T-helper 1 cell (primary cell): ENCODE measurements at regions not wholly inside any gene's neighbourhood (a gene's known extent, or its start where the extent isn't known, plus 50 kb on each side); places are given as distances from the start of the nearest gene placed in this dataset.
"Not testable (repeated sequence)": the region's sequence is repeated elsewhere in the genome, so short reads cannot be mapped to it uniquely, and the experiment has no call there.

Source experiments
- DNase-seq, 5 donors: peaks; one replicate each; pipeline ENCODE4 v3.0.0-alpha.2; 2012 to 2020

DNA sequence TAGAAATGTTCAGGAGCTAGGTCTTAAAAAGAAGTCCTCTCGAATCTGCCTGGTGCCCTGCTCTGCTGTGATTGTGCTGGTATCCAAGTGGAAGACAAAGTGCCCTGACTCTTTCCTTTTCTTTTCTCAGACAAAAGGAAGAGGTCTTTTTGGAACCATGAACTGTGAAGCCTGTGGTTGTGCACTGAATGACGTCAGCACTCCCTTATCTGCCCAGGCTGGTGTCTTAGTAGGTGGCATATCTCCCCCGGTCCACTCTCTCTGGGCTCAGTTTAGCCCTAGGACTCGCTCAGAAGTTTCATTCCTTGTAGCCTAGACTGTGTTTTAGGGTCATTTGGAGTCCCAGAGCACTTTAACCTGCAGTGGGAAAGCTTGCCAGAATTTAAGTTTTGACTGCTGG is 400.3 kb upstream of the CT83 start:
- DNase-seq, result no peak

DNA sequence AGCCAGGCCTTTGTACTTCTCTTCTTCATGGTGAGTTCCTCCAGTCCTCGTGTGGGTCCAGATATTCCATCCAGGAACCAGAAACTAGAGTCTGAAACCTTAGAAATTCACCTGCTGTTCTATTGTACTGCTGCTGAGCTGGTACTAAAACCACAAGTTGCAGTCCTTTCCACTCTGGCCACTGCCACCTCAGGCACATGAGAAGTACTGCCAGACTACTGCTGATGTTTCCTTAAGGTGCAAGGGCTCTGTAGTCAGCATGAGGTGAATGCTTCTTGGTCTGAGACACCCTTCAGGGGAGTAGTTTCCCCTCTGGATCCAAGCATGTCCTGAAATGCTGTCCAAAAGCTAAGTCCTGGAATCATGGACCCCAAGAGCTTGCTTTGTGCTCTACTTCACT is 399.6 kb upstream of the CT83 start:
- no peak for DNase-seq

DNA sequence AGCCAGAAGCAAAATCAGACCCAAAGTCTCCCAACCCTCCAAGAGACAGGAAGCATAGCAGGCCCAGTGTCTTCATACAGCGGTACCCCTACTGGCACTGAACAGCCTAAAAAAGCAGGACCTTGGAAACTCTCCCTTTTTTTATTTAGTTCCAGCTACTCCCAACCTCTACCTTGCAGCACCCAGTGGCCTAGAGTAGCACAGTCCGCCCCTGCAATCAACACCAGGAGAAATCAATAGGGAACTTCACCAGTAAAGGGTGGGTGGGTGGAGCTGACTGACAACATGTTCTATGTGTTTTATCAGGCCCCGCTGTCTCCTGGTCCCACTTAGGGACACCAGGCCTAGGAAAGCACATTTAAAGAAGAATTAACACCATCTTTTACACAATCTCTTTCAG is 378.5 kb upstream of the CT83 start:
- DNase-seq, result no peak

DNA sequence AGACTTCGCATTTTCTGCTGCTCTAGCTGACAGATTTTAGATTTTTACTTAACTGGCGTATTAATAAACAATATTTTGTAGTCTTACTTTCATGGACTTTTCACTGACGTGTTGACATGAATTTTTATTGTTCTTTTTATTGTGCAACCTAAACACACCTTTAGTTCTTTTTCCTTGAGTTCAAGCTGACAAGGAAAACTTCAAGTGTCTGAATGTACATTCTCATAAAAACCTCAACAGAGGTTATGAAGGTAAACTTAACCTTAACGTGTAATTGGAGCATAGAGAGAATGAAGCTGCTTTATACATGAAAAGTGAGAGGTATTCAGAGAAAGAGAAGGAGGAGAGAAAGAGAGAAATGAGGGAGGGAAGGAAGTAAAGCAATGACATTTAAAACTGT is 364.3 kb upstream of the CT83 start:
- DNase-seq, result no peak

DNA sequence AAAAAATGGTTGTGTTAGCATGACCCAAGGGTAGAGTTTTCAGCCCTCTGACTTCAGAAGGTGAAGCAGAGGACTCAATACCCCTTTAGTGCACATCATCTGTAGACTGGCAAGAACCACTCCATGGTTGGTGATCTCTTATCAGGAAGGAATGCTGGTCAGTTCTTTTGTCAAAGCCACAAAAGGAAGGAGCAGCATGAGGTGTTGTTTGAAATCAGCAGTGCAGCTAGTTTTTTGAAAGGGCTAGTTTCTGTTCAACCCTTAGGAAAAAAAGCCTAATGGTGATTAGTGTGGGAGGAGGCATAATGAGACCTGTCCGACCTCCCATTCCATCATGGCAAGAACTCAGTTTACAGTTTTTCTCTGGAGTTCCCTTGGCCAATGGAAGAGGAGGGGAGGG is 362.0 kb upstream of the CT83 start:
- DNase-seq, result no peak

DNA sequence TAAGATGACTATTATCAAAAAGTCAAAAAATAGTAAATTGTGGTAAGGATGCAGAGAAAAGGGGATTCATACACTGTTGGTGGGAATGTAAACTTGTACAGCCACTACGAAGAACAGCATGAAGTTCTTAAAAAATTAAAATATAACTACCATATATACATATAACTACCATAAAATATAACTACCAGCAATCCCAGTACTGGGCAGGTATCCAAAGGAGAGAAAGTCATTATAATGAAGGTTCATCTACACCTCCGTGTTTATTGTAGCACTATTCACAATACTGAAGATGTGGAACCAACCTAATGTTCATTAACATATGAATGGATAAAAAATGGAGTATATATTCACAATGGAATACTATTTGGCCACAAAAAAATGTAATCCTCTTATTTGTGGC is 360.9 kb upstream of the CT83 start:
- DNase-seq, result no peak

DNA sequence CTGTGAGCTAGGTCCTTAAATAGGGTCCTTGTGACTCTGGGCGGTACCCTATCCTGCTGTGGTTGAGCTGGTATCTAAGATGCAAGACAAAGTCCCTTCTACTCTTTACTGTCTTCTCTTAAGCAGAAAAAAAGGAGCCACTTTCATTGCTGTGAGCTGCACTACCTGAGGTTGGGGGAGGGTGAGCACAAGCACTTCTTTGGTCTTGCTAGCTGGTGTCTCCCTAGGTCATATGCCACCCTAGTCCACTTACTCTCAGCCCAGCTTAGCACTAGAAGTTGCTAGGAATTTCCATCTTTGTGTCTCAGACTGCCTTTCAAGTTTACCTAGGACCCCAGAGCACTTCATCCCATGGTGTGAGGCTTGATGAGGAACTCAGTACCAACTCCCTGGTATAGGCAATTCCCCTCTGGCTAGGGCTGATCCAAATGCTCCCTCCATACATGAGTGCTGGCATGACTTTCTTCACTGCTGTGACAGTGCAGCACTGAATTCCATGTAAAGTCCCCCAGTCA is 343.6 kb upstream of the CT83 start:
- no peak for DNase-seq

DNA sequence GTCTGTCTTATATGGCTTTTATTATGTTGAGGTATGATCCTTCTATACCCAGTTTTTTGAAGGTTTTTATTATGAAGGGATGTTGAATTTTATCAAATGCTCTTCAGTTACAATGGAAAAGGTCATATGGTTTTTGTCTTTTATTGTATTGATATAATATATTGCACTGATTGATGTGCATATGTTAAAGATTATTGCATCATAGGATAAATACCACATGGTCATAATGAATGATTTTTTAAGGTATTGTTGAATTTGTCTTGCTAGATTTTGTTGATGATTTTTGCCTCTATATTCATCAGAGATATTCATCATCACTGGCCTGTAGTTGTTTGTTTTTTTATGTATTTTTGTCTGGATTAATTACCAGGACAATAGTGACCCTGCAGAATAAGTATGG is 339.2 kb upstream of the CT83 start:
- DNase-seq, result no peak

DNA sequence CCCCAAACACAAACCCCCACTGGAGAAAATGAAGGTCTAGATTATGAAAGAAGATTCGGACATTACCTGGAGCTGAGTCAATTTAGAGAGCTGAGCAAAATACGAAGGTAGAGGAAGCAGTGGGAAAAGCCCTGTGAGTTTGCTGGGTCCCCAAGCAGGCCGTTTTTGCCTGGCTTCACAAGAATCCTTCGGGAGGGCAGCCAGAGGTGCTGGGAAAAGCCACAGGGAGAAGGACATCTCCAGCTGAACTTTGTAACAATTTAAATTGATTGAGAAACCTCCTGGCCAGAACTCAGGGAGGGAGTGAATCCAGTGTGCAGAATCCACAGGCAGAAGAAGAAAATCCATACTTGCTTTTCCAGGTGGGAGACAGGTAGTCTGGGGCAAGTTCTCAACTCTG is 319.1 kb upstream of the CT83 start:
- DNase-seq, result no peak

DNA sequence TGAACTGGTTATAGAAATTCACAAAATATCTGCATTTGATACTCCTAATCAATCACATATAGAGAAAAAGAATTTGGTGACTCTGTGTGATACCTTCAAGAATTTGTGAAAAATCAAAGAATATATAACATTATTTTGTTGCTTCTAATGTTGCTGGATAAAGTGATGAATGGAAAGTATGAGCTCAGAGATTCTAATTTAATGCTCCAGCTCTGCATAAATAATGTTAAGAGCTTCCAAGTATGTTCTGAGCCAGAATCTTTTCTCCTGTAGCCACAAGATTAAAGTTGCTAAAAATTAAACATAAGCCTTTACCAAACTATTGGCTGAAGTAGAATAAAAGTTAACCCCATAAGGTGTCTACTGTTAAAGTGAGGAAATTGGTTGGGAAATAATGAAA is 294.7 kb upstream of the CT83 start:
- DNase-seq, result no peak

DNA sequence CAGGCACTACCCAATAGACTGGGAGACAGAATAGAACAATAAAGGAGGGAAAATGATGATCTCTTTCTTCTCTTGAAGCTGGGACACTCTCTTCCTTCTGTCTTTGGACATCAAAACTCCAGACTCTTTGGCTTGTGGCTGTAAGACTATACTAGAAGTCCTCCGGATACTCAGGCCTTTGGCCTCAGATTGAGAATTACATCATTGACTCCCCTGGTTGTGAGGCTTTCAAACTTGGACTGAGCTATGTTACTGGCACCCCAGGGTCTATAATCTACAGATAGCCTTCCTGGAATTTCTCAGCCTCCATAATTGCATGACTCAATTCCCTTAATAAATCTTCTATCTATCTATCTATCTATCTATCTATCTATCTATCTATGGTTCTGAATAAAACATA is 294.2 kb upstream of the CT83 start:
- DNase-seq, result no peak

DNA sequence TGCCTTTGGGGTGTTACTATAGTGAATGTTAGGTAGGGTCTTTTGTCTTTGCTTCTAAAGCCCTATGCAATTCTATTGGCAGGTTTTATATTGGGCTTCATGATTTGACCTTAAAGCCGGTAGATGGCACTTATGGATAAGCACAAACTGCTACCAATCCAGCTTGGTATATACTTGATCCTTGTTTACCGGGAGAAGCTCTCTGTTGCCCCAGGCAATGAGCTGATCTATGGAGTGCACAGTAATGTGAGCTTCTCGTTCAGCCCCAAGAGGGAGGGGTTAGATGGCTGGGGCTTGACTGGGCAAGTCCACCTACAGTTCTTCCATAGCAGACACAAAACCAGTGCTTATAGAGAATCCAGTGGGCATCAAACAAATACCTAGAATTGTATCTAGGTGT is 287.2 kb upstream of the CT83 start:
- no peak for DNase-seq

DNA sequence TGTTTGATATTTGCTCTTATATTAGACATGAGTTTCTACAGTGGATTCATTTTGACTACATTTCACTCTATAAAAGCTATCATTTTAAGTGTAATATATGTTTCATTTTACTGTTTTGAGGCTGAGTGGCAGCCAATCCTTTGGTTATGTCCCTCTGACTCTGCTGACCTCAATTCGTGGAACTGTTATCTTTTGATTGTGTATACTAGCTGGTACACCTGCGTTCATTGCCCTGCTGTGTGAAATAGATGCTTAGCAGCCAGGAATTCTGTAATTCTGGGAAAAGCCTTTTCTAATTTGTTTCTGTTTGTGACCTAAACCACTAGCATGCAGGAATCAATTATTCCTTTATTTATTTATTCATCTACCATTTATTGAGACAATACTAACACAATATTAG is 269.4 kb upstream of the CT83 start:
- DNase-seq, result no peak

DNA sequence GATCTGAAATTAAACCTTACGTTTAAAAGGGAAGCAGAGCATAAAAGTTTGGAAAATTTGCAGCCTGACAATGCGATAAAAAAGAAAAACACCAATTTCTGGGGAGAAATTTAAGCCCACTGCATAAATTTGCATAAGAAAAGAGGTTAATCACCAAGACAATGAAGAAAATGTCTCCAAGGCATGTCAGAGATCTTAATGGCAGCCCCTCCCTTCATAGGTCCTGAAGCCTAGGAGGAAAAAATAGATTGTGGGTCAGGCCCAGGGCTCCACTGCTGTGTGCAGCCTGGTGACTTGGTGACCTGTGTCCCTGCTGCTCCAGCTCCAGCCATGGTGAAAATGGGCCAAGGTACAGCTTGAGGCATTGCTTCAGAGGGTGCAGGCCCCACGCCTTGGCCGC is 264.0 kb upstream of the CT83 start:
- no peak for DNase-seq

DNA sequence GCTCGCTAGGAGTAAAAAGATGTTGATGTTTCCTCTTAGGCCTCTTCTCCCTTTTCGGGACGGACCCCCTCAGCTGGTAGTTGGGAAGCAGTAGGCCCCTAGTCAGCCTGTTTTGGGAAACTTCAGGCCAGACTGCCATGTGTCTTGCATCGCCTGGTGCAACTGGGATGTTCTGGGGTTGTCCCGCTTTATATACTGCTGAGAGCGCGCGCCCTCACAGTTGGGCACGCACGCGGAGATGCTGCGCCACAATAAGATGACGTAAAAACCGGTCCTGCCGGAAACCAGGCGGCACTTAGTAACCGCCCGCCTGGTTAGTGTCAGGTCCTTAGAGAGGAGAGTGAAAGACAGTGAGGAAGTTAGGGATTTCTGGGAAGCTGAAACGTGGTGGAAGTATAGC is 231.3 kb upstream of the CT83 start:
- no peak for DNase-seq

DNA sequence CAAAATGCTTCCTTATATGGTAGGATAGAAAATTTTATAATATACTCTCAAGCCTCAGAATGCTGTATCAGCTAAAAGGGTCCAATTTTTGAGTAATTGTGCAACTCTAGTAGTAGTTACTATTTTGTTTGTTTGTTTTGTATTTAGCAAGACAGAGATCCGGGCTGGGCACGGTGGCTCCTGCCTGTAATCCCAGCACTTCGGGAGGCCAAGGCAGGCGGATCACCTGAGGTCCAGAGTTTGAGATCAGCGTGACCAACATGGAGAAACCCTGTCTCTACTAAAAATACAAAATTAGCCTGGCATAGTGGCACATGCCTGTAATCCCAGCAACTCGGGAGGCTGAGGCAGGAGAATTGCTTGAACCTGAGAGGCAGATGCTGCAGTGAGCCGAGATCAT is 216.8 kb upstream of the CT83 start:
- DNase-seq, result not testable (repeated sequence)

DNA sequence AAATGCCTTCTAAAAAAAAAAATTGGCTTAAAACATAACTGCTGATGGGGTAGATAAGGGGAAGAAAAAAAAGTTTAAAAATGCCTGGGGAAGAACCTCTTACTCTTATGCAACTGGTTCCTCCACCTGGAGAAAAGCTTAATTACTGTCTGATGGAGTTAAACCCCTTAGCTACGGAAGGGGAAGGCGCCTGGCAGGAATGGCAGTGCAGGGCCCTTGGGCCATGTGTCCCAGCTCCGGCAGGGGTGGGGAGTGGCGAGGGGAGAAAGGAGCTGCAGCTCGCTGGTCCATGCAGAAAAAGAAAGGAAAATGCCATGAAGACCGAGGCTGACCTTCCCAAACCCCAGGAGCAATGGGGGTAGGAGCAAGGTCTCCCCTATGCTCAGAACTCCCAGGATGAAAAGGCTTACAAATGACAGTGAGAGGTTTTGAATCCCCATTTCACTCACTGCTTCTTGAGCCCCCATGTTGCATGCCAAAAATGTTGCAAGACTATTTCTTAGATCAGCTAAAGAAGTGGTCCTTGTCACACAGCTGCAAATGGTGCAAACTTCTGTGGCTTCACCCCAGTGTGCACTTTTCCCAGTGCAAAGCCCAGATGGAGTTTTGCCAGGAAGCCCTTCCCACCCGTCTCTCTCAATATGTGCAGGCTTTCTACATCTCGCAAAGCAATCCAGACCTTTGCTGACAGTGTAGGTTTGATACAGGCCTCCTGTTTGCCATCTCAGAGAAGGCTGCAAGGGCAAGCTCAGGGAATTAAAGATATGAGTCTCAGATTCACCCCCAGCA is 204.8 kb upstream of the CT83 start:
- no peak for DNase-seq

DNA sequence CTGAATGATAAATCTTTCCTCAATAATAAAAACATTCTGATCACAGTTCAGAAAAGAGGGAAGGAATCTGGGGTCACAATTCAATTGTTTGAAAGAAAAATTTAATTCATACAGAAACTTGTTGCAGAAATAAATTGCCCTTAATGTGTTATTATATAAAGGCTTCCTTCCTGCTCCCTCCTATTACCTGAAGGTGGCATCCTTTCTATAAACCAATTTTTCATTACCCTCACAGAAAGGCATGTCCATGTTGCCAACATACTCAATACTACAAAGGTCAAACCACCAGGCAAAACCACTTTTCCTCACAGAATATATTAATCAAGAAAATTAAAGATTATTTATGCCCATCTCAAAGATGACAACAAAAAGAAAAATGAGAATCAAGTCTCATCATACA is 194.3 kb upstream of the CT83 start:
- no peak for DNase-seq

DNA sequence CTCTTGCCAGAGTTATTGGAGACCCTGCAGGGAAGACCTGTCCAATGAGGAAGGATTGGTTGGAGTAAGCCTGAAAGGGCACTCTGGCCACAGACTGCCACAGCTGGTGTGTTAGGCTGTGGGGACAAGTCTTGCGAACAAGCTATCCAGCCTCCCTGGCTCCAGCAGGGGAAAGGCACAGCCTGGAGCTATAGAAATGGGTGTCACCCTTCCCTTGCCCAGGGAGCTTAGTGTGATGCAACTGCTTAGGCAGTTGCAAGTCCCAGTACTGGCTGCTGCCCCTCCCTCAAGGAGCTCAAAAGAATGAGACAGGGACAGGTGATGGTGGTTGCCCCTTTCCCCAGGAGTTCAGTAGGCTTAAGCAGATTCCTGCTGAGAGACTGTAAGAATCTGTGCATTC is 165.7 kb upstream of the CT83 start:
- DNase-seq, result no peak

DNA sequence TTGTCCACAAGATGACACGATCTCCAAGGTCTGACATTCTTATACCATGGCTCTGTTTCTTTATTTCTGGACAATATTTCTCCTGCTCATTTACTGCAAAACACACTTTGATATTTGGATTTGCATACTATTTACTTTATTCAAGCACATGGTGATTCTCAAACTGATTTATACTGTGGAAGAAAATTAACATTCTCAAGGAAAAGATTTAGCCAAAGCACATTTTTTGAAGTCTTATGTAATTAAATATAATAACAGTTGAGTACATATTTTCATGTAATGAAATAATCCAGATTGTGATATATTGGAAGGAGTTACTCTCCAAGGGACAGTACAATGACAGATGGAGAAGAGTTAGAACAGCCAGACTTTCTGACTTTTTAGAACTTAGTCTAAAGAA is 155.8 kb upstream of the CT83 start:
- no peak for DNase-seq

DNA sequence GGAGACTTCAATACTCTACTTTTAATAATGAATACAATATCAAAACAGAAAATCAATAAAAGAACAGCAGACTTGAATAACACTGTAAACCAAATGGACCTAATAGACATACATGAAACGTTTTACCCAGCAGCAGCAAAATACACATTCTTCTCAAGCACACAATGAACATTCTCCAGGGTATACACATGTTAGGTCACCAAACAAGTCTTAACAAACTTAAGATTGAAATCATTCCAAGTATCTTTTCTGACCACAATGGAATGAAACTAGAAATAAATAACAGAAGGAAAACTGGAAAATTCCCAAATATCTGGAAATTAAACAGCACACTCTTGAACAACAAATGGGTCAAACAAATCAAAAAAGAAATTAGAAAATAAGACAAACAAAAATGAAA is 145.0 kb upstream of the CT83 start:
- no peak for DNase-seq

DNA sequence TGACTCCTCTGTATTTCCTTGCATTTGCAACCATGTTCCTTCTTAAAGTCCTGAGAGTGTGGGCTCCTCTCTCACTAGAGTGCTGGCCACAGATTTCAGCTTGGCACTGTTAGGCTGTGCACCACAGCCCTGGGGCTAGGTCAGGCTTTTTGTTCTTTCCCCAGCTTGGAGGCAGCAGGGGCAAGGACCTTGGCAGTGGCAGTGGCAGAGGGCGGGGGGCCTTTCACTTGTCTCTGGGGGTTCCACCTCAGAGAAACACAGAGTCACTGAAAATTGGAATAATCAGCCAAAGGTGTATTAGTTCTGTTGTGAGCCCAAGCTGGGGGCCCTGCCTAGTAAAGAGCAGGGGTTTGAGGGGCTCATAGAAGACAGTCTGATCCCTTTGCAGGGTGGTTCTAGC is 142.8 kb upstream of the CT83 start:
- no peak for DNase-seq

DNA sequence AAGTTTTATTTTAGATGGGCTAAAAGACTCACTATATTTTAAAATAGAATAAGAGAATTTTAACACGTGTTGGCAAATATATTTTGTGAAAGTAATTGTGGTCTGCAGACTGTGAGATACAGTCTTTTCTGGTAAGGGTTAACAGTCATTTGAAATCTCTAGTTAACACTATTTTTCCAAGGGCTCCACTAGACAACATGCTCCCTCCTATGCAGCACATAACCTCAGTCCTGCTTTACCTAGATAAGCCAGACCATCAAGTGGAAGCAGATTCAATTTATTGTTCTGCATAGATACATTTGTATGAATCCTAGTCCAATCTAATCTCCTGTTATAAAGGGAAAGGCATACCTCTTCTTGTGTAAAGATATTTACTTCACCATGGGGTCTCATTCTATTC is 133.2 kb upstream of the CT83 start:
- DNase-seq, result no peak
